OCI-LY3 (cell line): ENCODE measurements at regions not wholly inside any gene's neighbourhood (a gene's known extent, or its start where the extent isn't known, plus 50 kb on each side); places are given as distances from the start of the nearest gene placed in this dataset.

Experiments
- CTCF ChIP-seq: fragments of 200-600, 300-600 bp; sonication (generic); IDR thresholded peaks from 2 replicates; pipeline ENCODE4 v1.5.1; 2014; ENCODE audit warnings: antibody characterized with exemption, low read length, low read depth
- EZH2phosphoT487 ChIP-seq: fragments of 200-600 bp; shearing (Covaris generic); IDR thresholded peaks from 2 replicates; pipeline ENCODE4 v1.6.1; 2018; ENCODE audit warnings: antibody characterized with exemption, mixed run types, low read depth

GRCh38 chr1:238900334-238900865 lies 486.0 kb upstream of the CHRM3 start:
- no peak for TF ChIP-seq CTCF
- TF ChIP-seq EZH2phosphoT487, result no peak
